Activated B cell treated with CpG ODN at 0.5 μM for 24 hours (primary cell): ENCODE measurements at regions not wholly inside any gene's neighbourhood (a gene's known extent, or its start where the extent isn't known, plus 50 kb on each side); places are given as distances from the start of the nearest gene placed in this dataset.

Source experiments
- ATAC-seq: fragments of 200-7000 bp; cut with Tn5 transposase; one replicate; pipeline ENCODE4 v1.10.0; 2021; ENCODE audit warnings: low read depth, mild to moderate bottlenecking, moderate library complexity
- CTCF ChIA-PET: fragments of 350-600 bp; sonication (Branson Sonifier 250); formaldehyde crosslinking; loops from one replicate; lab custom pipeline; 2021; ENCODE audit warnings: antibody characterized with exemption; lab: Charles Lee
- POLR2A ChIA-PET: fragments of 350-600 bp; sonication (Branson Sonifier 250); formaldehyde crosslinking; loops from one replicate; lab custom pipeline; 2021; ENCODE audit warnings: antibody characterized with exemption; lab: Charles Lee
- DNase-seq: peaks from one replicate; pipeline ENCODE4 v3.0.0; 2022
- H3K27ac Mint-ChIP-seq: one replicate; pipeline ENCODE4 v1.8.0; 2020; ENCODE audit warnings: mixed read lengths
- H3K27me3 Mint-ChIP-seq: one replicate; pipeline ENCODE4 v1.8.0; 2021; ENCODE audit warnings: mixed read lengths
- H3K36me3 Mint-ChIP-seq: one replicate; pipeline ENCODE4 v1.8.0; 2021; ENCODE audit warnings: low read depth, mixed read lengths
- H3K4me1 Mint-ChIP-seq: one replicate; pipeline ENCODE4 v1.8.0; 2021; ENCODE audit warnings: mixed read lengths
- H3K4me3 Mint-ChIP-seq: one replicate; pipeline ENCODE4 v1.8.0; 2020; ENCODE audit warnings: mild to moderate bottlenecking, mixed read lengths
- H3K9me3 Mint-ChIP-seq: one replicate; pipeline ENCODE4 v1.8.0; 2020; ENCODE audit warnings: mixed read lengths
- intact Hi-C: fragments of 100-400 bp; cut with micrococcal nuclease; formaldehyde crosslinking; loops from one replicate; pipeline ENCODE4 v1.15.1; 2024
- TF ChIP-seq, protein P1 (sequence below): fragments of 200-600 bp; IDR thresholded peaks from one replicate; pipeline ENCODE4 v1.8.0; 2022; ENCODE audit warnings: antibody characterized with exemption, mild to moderate bottlenecking

DNA sequence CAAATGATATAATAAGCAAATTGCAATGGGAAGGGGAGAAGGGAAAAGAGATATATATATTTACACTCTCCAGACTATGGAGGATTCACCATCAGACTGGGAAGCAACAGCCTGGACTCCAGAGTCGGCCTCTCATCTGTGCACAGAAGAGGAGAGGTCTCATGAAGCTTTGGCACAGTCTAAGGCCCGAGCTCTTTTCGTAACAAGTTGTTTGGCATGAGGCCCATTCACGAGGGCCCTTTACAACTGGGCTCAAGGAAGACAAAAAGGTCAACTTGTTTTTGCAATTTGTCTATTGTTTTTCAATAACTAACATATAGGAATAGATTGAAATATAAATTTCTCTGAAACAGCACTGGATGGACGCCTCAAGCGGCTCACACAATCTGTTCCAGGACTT, 66.7 kb upstream of the AJAP1 start:
- TF ChIP-seq, protein P1, sequence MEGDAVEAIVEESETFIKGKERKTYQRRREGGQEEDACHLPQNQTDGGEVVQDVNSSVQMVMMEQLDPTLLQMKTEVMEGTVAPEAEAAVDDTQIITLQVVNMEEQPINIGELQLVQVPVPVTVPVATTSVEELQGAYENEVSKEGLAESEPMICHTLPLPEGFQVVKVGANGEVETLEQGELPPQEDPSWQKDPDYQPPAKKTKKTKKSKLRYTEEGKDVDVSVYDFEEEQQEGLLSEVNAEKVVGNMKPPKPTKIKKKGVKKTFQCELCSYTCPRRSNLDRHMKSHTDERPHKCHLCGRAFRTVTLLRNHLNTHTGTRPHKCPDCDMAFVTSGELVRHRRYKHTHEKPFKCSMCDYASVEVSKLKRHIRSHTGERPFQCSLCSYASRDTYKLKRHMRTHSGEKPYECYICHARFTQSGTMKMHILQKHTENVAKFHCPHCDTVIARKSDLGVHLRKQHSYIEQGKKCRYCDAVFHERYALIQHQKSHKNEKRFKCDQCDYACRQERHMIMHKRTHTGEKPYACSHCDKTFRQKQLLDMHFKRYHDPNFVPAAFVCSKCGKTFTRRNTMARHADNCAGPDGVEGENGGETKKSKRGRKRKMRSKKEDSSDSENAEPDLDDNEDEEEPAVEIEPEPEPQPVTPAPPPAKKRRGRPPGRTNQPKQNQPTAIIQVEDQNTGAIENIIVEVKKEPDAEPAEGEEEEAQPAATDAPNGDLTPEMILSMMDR: no peak
- Mint-ChIP-seq H3K9me3 (no peaks in the 10 kb centered on the region), H3K4me3 (no peak overlapping the region), H3K36me3 (no peaks in the 10 kb centered on the region), H3K27me3 (peaks cover 31% of the 10 kb centered on the region), H3K4me1 (no peaks in the 10 kb centered on the region), H3K27ac (no peak overlapping the region)
- DNase-seq (no peak), ATAC-seq (no peak)
- POLR2A ChIA-PET: no interaction called here
- intact Hi-C loops: no loop called here
- CTCF ChIA-PET: no interaction called here

DNA sequence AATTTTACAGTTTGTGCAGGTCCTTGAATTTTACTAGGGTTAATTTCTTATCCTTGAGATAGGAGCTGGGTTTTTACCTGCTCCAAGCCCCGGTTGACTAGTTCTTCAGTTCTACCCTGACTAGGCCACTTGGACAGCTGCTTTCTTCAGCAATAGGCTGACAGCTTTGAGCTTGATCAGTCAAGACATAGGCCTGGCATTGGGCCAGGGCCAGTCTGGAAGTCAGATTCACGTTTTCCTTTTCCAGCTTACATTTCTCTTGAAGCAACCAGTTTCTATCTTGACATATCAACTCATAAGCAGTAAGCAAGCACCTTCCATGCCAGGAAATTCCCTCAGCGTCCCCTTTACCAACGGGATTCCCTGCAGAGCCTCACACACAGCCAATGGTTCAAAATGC, 63.7 kb upstream of the AJAP1 start:
- intact Hi-C loops: no loop called here
- no peak overlapping the region for H3K27ac Mint-ChIP-seq
- ATAC-seq: no peak

DNA sequence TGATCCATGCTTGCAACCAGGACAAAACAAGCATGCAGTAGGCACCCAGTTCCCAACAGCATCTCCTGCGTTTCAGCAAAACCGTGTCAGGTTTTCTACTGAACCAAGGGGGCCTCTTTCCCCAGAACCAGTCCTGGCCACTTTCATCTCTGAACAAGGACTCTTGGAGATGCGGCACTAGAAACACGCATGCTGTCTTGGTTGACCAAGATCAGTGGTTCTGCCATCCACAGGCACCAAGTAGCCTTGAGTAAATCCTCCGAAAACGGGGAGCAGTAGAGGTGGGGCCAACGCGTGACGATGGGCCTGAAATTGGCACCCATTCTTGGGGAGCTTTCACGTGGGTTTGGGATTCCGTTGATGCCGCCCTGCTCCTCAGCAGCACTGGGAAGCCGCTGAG, 62.5 kb upstream of the AJAP1 start:
- TF ChIP-seq, protein P1: no peak
- Mint-ChIP-seq H3K27ac (no peak overlapping the region), H3K36me3 (no peaks in the 10 kb centered on the region), H3K4me3 (no peak overlapping the region), H3K27me3 (peaks cover 2% of the 10 kb centered on the region), H3K4me1 (no peaks in the 10 kb centered on the region), H3K9me3 (no peaks in the 10 kb centered on the region)
- POLR2A ChIA-PET: no interaction called here
- ATAC-seq (no peak), DNase-seq (no peak)
- intact Hi-C loops: no loop called here
- CTCF ChIA-PET: no interaction called here

More for the DNA sequence above, 63.7 kb upstream of the AJAP1 start:
- TF ChIP-seq, protein P1: no peak
- POLR2A ChIA-PET: no interaction called here
- CTCF ChIA-PET: no interaction called here
- H3K36me3 Mint-ChIP-seq: no peaks in the 10 kb centered on the region
- H3K27me3 Mint-ChIP-seq: peaks cover 12% of the 10 kb centered on the region
- no peak for DNase-seq
- no peaks in the 10 kb centered on the region for H3K9me3 Mint-ChIP-seq
- no peaks in the 10 kb centered on the region for H3K4me1 Mint-ChIP-seq
- H3K4me3 Mint-ChIP-seq: no peak overlapping the region

DNA sequence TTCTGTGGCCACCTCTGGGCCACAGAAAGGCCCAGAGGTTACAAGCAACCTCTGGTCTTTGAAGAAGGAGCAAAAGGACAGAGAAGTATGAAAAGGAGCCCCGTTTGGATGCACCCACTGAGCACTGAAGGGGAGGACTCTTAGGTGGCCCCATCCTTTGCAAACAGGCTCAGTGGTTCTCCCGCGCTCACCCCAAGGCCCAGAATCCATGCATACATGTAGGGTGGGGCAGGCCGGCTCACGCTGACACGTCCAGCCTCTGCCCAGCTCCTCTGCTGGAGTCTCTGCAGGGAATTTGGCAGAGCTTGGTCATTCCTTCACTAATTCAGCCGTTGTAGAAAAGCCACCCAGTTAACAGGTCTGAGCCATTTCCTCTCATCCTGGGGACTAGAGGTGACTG, 61.3 kb upstream of the AJAP1 start:
- CTCF ChIA-PET: no interaction called here
- H3K27ac Mint-ChIP-seq: no peak overlapping the region
- TF ChIP-seq, protein P1: no peak
- ATAC-seq (no peak), DNase-seq (no peak)
- POLR2A ChIA-PET: no interaction called here
- H3K27me3 Mint-ChIP-seq: peaks cover under 1% of the 10 kb centered on the region
- no peaks in the 10 kb centered on the region for H3K9me3 Mint-ChIP-seq
- no peaks in the 10 kb centered on the region for H3K4me1 Mint-ChIP-seq
- no peak overlapping the region for H3K4me3 Mint-ChIP-seq
- H3K36me3 Mint-ChIP-seq: no peaks in the 10 kb centered on the region
- intact Hi-C loops: no loop called here

DNA sequence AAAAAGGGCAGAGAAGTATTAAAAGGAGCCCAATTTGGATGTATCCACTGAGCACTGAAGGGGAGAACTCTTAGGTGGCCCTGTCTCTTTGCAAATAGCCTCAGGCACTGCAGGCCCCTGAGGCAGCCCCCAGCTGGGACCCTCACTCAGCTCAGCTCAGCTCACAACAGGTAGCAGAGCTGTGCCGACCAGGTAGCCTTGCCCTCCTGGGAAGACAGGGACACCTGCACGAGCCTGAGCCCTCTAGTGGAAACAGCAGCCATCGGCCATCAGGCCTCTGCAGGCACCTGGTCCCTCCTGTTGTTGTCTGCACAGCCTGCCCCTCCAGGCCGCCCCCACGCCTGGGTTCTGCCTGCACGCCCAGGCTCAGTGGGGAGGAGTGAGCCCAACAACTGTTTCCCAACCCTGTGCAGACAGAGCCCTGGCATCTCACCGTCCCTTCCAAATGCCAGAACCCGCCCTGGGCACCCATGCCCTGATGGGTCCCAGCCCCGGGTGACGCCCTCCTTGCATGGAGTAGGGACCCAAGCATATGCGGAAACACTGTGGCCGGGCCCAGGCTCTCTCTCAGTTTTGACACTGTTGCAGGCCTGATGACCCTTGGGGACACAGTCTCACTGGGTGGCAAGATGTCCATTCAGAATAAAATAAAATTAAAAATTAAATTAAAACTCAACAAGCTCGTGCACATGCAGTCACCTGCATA, 60.0 kb upstream of the AJAP1 start:
- Mint-ChIP-seq H3K27me3 (no peaks in the 10 kb centered on the region), H3K27ac (no peak overlapping the region), H3K4me1 (no peaks in the 10 kb centered on the region), H3K4me3 (no peak overlapping the region), H3K9me3 (no peaks in the 10 kb centered on the region), H3K36me3 (no peaks in the 10 kb centered on the region)
- TF ChIP-seq, protein P1: no peak
- ChIA-PET POLR2A (no interaction called here), CTCF (no interaction called here)
- ATAC-seq: no peak
- no peak for DNase-seq
- intact Hi-C loops: no loop called here
